Sigmoid colon (tissue), 4 donors: ENCODE measurements at regions not wholly inside any gene's neighbourhood (a gene's known extent, or its start where the extent isn't known, plus 50 kb on each side); places are given as distances from the start of the nearest gene placed in this dataset.

Experiments
- POLR2AphosphoS5 ChIP-seq, 4 donors: sonication (generic); formaldehyde crosslinking; IDR thresholded peaks; one replicate each; pipeline ENCODE4 v1.6.1; 2017; ENCODE audit warnings: antibody characterized with exemption in 4 of 4
- TF ChIP-seq, protein P1 (sequence below), 4 experiments: fragments of 450-650 bp in 3 of 4; fragments of 200-600 bp in 1 of 4; IDR thresholded peaks; one replicate each; pipeline ENCODE4 v1.5.1; 2016 to 2019; ENCODE audit warnings: antibody characterized with exemption in 4 of 4, mild to moderate bottlenecking in 3 of 4, moderate library complexity in 2 of 4

DNA sequence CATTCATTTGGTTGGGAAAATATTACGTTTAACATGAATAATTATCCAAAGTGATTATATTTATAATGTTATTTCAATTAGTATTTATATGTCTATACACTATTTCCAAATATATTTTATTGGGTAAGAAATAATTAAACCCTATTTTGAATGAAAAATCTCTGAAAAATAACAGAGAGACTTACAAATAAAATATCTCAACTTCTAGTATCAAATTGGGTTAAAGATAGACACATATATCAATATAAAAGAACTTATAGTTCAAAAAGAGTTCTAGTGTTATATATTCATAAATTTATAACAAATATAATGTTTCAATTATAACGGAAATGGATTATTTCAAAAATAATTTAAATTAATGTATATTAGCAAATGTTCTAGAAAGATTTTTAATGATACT lies 482.6 kb upstream of the PCDH20 start:
- TF ChIP-seq, protein P1, sequence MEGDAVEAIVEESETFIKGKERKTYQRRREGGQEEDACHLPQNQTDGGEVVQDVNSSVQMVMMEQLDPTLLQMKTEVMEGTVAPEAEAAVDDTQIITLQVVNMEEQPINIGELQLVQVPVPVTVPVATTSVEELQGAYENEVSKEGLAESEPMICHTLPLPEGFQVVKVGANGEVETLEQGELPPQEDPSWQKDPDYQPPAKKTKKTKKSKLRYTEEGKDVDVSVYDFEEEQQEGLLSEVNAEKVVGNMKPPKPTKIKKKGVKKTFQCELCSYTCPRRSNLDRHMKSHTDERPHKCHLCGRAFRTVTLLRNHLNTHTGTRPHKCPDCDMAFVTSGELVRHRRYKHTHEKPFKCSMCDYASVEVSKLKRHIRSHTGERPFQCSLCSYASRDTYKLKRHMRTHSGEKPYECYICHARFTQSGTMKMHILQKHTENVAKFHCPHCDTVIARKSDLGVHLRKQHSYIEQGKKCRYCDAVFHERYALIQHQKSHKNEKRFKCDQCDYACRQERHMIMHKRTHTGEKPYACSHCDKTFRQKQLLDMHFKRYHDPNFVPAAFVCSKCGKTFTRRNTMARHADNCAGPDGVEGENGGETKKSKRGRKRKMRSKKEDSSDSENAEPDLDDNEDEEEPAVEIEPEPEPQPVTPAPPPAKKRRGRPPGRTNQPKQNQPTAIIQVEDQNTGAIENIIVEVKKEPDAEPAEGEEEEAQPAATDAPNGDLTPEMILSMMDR (IDR thresholded peaks at IDR 0.05) = no peak
- TF ChIP-seq POLR2AphosphoS5 (IDR thresholded peaks at IDR 0.05) = no peak
